ENCODE measurements at regions not wholly inside any gene's neighbourhood (a gene's known extent, or its start where the extent isn't known, plus 50 kb on each side); places are given as distances from the start of the nearest gene placed in this dataset.

- no peak for DNase-seq
These were observed 1682.8 kb upstream of the LRRTM1 start for GRCh38 chr2:81987370-81987769.

DNA sequence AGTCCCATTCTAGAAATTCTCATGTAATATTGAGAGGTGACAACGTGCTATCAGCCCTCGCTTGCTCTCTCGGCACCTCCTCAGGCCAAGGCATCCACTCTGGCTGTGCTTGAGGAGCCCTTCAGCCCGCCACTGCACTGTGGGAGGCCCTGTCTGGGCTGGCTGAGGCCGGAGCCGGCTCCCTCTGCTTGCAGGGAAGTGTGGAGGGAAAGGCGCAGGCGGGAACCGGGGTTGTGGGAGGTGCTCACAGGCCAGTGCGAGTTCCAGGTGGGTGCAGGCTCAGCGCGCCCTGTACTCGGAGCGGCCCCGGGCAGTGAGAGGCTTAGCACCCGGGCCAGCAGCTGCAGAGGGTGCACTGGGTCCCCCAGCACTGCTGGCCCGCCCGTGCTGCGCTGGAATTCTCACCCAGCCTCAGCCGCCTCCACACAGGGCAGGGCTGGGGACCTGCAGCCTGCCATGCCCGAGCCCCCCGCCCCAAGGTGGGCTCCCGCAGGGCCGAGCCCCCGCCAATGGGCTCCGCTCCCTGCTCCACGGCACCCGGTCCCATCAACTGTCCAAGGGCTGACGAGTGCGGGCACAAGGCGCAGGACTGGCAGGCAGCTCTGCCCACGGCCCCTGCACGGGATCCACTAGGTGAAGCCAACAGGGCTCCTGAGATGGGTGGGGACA is 1680.6 kb upstream of the LRRTM1 start:
- DNase-seq = no peak

GRCh38 chr2:81981585-81981984 is 1677.0 kb upstream of the LRRTM1 start:
- DNase-seq = no peak

GRCh38 chr2:81979086-81979485 is 1674.5 kb upstream of the LRRTM1 start:
- DNase-seq = no peak

DNA sequence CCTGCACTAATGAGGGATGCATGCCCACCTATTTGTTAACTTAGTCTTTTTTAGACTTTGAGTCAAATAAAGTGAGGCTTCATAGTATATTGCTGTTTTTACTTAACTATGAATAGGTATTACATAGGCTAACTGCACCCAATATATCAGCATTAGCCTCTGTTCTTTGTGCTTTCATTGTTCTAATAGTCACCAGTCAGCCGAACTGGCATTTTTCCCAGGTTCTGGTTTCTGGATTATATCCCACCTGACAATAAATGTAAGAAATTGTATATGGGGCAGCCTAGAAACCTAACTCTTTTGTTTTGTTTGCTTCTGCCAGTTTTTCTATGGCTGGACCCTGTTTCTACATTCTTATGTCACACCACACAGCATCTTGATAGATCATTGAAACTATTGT is 1672.4 kb upstream of the LRRTM1 start:
- no peak for DNase-seq

- no peak for DNase-seq
These were observed 1669.7 kb upstream of the LRRTM1 start for GRCh38 chr2:81974216-81974615.

GRCh38 chr2:81942876-81943275 is 1638.3 kb upstream of the LRRTM1 start:
- no peak for DNase-seq

- no peak for DNase-seq
These were observed 1637.7 kb upstream of the LRRTM1 start for GRCh38 chr2:81942136-81942680.

- DNase-seq = no peak
These were observed 1635.9 kb upstream of the LRRTM1 start for GRCh38 chr2:81940266-81940955.

DNA sequence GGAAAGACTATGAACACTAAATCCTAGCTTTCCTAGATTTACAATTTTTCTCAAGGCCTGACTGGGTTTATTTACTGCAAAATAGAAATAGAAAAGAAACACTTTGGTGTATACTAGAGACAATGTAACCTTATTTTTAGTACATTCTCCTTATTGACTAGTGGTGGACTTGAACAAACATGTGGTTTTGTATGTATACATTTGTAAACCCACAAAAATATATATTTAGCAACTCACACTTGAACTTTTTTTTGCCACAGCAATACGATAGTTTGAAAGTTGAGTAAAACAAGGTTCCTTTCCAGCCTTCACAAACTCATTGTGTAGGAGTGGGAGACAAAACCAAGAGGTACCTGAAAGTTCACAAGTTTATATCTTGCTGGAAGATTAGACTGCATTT is 1633.4 kb upstream of the LRRTM1 start:
- DNase-seq = no peak

DNA sequence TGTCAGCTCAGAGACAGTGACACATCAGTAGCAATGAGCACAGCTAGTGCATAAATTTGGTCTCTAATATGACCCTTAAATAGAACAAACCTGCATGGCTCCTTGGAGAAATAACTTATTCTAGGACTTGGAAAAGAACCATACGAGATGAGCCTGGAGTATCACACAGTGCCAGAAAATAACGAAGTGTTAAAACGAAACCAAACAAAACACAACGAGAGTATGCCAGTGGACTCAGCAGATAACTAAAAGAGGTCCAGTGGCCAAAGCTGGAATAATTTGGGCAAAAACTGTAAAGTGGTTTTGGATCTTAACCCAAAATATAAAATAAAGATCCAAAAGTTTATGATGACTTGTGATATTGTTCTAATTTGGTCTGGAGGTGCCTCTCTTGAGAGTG is 1599.0 kb upstream of the LRRTM1 start:
- no peak for DNase-seq

DNA sequence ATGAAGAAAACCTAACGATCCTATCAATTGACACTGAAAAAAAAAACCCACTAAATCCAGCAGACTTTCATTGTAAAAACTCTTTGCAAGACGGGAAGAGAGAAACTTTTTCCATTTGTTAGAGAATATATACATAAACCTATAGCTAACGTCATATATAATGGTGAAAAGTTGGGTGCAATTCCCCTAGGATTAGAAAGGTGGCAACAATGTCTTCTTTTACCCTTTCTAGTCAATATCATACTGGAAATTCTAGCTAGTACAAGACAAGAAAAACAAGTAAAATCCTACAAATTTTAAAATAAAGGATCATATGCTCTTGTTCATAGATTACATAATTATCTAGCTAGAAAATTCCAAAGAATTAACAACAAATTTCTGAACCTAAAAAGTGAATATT is 1596.5 kb upstream of the LRRTM1 start:
- DNase-seq = no peak

GRCh38 chr2:81895620-81896250 is 1591.2 kb upstream of the LRRTM1 start:
- no peak for DNase-seq

DNA sequence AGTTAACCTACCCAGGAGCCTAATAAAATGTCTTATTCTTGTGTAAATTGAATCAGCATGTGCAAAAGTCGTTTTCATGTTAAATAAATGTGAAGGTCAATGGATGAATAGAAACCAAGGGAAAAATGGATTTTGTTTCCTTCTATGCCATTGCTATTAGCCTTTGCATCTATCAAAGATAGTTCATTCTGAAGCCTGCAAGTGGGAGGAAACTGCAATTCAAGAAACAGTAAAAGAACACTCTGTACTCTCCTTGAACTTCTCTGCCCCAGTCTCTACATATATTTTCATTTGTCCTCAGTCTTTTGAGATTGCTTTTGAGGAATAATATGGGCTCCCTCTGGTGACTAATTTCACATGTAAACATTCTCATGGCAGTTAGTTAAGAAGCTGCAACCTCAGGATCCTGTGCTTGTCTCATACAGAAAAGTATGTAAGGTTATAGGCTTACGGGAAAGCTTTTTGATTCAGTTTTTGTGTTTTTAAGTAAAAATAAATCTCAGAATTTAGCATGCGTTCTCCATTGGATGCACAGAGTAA is 1590.0 kb upstream of the LRRTM1 start:
- DNase-seq = no peak

- DNase-seq = no peak
These were observed 1572.1 kb upstream of the LRRTM1 start for GRCh38 chr2:81876624-81877023.

- DNase-seq = no peak
These were observed 1567.5 kb upstream of the LRRTM1 start for GRCh38 chr2:81872006-81872405.

GRCh38 chr2:81870119-81870518 is 1565.6 kb upstream of the LRRTM1 start:
- DNase-seq = no peak

DNA sequence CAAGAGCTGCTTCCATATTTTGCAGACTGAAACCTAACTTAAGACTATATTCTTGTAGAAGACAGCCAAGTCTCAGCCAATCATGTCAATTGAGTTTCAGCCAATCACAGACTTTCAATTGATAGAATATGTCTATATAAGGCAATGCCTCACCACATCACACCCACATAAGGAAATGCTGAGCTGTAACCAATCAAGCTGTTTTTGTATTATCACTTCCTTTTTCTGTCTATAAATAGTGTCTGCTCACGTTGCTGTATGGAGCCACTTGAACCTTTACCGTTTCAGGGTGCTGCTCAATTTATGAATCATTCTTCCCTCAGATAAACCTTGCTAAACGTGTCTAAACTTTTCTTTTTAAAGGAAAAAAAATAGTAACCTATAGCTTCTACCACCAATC is 1554.4 kb upstream of the LRRTM1 start:
- no peak for DNase-seq

DNA sequence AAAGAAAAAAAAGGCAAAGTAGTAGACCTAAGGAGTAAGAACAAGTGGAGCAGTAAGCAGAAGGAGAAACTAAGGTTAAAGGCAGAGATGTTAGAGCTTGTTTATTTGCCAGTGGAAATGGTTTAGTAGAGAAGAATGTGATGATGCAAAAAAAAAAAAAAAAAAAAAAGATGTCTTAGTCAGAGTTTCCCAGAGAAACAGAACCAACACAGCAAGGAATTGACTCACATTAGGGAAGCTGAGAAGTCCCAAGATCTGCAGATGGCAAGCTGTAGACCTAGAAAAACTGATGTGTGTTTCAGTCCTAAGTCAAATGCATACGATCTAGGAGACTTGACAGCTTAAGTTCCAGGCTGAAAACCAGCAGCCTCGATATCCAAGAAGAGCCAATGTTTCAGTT is 1548.8 kb upstream of the LRRTM1 start:
- no peak for DNase-seq

DNA sequence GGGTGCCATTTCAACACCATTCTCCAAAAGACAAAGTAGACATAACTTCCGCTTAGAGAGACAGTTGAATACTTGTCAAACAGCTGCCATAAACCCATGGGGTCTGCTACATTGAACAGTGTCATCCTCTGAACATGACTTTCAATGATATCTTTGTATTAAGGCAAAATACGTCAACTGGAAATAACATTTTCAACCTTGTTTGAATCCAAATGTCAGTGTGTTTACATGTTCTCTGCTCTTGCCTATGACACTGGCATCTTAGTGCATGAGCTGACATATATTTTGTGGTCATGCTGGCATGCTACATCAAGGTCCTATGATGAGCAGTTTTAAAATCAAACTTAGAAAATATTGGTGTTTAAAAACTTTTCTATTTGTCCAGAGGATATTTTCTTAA is 1548.1 kb upstream of the LRRTM1 start:
- no peak for DNase-seq

DNA sequence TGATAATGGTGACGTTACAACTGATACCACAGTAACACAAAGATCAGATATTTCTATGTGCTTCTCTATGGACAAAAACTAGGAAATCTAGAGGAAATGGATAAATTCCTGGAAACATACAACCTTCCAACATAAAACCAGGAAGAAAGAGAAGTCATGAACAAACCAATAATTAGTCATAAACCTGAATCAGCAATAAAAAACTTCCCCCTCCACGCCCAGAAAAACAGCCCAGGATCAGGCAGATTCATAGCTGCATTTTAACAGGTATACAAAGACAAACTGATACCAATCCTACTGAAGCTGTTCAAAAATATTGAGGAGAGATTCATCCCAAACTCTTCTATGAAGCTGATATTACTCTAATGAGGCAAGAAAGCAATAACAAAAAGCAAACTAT is 1535.2 kb upstream of the LRRTM1 start:
- no peak for DNase-seq

DNA sequence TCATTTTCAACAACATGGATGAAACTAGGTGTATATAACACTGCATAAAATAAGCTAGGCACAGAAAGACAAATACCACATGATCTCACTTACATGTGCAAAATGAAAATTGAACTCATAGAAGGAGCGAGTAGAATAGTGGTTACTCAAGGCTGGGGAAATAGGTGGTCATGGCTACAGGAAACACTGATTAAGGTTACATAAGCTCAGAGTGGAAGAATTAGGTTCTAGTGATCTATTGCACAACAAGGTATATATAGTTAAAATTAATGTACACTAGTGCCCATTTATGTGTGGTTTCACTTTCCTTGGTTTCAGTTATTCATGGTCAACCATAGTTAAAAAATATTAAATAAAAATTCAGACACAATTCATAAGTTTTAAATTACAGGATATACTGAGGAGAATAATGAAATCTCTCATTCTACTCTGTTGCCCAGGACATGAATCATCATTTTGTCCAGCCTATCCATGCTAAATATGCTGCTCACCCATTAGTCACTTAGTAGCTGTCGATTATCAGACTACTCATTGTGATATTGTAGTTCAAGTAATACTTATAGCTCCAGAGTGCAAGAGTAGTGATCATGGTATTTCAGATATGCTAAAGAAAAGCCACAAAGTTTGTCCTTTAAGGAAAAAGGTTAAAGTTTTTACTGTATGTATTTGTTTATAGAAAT is 1530.9 kb upstream of the LRRTM1 start:
- DNase-seq = no peak

- no peak for DNase-seq
These were observed 1482.3 kb upstream of the LRRTM1 start for GRCh38 chr2:81786811-81787210.

All from activated T-cell treated with anti-CD3 and anti-CD28 coated beads for 4 hours (primary cell).